ENCODE measurements at regions not wholly inside any gene's neighbourhood (a gene's known extent, or its start where the extent isn't known, plus 50 kb on each side); places are given as distances from the start of the nearest gene placed in this dataset.

DNA sequence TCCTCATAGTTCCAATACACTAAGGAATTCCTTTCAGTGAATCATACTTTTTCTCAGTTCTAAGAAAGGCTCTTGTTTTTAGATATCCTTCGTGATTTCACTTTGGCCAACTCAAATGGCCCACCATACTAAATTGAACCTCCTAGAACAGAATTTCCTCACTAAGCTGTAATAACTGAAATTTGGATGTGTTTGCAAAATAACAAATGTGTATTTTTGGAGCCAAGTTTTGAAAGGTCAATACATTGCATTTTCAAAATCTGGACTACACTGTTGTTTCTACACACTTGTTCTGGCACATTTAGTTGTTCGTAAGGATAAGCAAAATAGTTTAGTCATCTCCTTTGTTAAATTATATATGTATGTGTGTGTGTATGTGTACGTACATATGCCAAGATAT, 439.0 kb upstream of the STXBP6 start:
- H3K4me3 ChIP-seq (replicated peaks; ENCODE audit: low read depth, low read length) = no peak overlapping the region
- TF ChIP-seq, protein P1, sequence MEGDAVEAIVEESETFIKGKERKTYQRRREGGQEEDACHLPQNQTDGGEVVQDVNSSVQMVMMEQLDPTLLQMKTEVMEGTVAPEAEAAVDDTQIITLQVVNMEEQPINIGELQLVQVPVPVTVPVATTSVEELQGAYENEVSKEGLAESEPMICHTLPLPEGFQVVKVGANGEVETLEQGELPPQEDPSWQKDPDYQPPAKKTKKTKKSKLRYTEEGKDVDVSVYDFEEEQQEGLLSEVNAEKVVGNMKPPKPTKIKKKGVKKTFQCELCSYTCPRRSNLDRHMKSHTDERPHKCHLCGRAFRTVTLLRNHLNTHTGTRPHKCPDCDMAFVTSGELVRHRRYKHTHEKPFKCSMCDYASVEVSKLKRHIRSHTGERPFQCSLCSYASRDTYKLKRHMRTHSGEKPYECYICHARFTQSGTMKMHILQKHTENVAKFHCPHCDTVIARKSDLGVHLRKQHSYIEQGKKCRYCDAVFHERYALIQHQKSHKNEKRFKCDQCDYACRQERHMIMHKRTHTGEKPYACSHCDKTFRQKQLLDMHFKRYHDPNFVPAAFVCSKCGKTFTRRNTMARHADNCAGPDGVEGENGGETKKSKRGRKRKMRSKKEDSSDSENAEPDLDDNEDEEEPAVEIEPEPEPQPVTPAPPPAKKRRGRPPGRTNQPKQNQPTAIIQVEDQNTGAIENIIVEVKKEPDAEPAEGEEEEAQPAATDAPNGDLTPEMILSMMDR (IDR thresholded peaks at IDR 0.05; ENCODE audit: low read length, missing control alignments) = no peak
- no peak for DNase-seq (ENCODE audit: low read depth)

DNA sequence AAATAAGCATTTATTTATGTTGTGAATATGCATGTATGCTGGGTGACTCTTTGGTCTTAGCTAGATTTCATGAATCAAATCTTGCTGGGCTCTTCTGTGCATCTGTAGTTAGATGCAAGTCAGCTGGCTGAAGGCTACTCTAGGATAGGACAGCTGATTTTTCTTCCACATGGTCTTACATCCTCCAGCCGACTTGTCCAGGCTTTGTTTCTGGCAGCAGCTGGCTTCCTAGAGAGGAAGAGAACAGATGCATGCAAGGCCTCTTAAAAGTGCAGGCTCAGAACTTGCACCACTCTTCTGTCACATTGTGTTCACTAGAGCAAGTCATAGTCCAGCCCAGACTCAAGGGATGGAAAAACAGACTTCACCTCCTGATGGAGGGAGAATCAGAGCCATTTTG, 435.4 kb upstream of the STXBP6 start:
- H3K4me3 ChIP-seq (replicated peaks; ENCODE audit: low read depth, low read length) = no peak overlapping the region
- no peak for DNase-seq (ENCODE audit: low read depth)
- TF ChIP-seq, protein P1 (IDR thresholded peaks at IDR 0.05; ENCODE audit: low read length, missing control alignments) = no peak

DNA sequence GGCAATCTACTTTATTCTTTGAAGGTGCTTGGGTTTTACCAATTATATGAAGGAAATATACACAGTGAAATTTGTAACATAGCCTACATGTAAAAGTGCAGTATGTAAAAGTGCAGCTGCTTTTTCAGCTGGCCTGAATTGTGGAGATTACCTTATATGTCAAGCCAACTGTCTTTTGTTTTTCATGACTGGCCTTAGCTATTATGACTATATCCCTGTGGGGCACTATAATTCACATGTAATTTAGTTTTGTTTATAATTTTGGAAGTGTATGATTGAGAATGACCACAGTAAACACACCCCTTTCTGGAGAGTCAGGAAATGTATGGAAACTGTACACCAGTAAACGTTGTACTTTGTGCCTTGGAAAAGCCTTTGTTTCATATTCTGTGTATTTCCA, 435.0 kb upstream of the STXBP6 start:
- TF ChIP-seq, protein P1 (IDR thresholded peaks at IDR 0.05; ENCODE audit: low read length, missing control alignments) = no peak
- H3K4me3 ChIP-seq (replicated peaks; ENCODE audit: low read depth, low read length) = no peak overlapping the region
- DNase-seq (ENCODE audit: low read depth) = no peak

DNA sequence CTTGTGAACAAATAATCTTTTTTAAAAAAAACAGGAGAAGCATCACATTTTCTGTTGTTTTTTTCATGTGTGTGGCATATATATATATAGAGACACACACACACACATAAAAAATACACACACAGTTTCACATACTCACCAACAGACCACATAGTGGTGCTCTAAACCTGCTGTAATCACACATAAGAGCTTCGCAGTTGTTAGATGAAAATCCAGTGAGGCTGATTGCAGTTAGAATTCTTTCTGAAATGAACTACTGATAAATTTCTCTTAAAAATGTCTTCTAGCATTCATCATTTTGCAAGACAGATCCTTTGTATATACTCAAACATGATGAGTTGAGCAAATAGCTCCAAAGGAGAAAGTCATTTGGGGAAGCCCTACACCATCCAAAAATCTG, 434.3 kb upstream of the STXBP6 start:
- no peak for DNase-seq (ENCODE audit: low read depth)
- TF ChIP-seq, protein P1 (IDR thresholded peaks at IDR 0.05; ENCODE audit: low read length, missing control alignments) = no peak

DNA sequence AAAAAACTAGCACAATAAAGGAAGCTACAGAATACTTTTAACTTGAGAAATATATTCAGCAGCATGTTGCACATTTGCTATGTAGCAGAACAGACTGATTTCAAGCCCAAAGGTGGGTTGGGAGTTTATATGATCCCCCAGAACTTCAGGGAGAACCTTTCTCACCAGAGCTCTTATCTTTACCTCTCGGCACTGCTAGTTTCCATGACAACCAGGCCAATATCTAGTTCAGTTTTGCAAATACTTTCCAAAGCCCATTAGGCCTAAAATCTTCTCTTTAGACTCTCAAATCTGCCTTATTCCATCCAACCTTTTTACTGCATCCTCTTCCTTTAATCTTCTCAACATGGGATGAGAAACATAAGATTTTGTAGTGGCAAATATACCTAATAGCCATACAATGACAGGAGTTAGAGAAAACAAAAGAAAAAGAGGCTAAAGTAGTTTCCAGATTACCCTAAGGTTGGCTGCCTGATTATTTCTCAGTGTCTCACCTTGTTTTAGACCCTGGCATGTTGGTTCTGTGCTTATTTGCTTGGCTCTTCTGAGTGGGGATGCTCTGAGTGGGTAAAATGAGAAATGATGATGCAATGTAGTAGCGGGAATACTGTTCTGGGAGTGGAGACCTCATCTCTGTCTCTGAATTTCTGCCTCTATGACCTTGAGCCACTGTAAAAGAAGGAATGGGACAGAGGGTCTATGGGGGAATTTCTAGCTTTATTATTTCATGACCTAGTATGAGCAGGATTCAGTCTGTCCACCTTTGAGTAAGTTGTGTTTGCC, 427.6 kb upstream of the STXBP6 start:
- no peak for DNase-seq (ENCODE audit: low read depth)
- H3K4me3 ChIP-seq (replicated peaks; ENCODE audit: low read depth, low read length) = no peak overlapping the region
- TF ChIP-seq, protein P1 (IDR thresholded peaks at IDR 0.05; ENCODE audit: low read length, missing control alignments) = no peak

More for the DNA sequence above, 434.3 kb upstream of the STXBP6 start:
- no peak overlapping the region for H3K4me3 ChIP-seq (replicated peaks; ENCODE audit: low read depth, low read length)

DNA sequence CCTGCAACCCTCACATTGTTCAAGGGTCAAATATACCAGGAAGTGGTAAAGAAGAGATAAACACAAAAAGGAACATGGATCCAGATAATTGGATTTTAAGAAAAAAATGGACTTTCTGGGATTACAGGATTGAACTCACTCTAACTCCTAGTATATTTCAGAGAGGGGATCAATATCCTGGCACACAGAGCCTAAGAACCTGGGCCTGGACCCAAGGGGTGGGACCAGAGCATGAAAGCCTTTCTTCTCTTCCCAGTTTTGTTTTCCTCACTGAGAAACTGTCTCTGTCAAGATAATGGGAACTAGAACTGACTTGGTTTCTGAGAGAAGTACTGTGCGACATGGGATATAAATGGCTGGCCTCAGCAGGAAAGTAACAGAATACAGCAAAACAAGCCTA, 422.8 kb upstream of the STXBP6 start:
- TF ChIP-seq, protein P1 (IDR thresholded peaks at IDR 0.05; ENCODE audit: low read length, missing control alignments) = no peak
- no peak for DNase-seq (ENCODE audit: low read depth)
- H3K4me3 ChIP-seq (replicated peaks; ENCODE audit: low read depth, low read length) = no peak overlapping the region

DNA sequence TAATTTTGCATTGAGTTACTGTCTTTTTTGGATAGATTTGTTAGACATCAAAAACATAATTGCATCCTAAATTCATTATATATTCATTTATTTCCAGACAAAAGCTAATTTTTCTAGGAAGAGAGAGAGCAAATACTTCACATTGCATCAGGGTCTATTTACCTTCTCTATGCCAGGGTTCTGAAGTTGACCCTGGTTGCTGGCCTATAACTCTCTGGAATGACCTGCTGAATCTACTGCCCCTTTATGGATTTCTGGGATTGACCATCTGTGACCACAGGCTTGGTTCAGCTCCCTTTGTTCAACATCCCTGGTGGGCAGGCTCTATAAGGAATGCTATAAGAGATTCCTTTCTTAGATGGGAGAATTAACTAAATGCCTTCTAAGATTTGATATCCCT, 414.8 kb upstream of the STXBP6 start:
- TF ChIP-seq, protein P1 (IDR thresholded peaks at IDR 0.05; ENCODE audit: low read length, missing control alignments) = no peak
- DNase-seq (ENCODE audit: low read depth) = no peak
- H3K4me3 ChIP-seq (replicated peaks; ENCODE audit: low read depth, low read length) = no peak overlapping the region

Data from fibroblast of pulmonary artery (primary cell).